ENCODE measurements at regions not wholly inside any gene's neighbourhood (a gene's known extent, or its start where the extent isn't known, plus 50 kb on each side); places are given as distances from the start of the nearest gene placed in this dataset.

GRCh38 chr2:12096788-12097449, 350.5 kb downstream of the LPIN1 start:
- H3K4me1 ChIP-seq (ENCODE audit: control insufficient read depth in 3 of 3, insufficient read depth in 3 of 3, low read length in 3 of 3), result no peaks in the 10 kb centered on the region

DNA sequence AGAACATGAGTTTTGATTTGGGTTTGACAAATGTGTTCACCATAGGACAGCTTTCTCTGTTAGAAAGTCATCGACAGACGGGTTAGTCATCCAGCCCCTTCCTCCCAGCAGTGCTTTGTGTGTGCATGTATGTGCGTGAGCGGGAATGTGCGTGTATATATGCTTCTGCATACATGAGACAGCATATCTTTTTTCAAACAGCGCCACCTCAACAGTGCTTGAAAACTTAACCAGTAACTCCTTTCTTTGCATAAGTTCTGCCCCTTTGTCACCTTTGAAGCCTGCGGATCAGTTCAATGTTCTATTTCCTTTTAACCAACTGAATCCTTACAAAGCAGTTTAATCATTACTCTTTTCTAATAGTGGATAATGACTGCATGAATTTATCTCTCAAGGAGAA, 351.4 kb downstream of the LPIN1 start:
- Histone ChIP-seq H3K4me1 (ENCODE audit: control insufficient read depth in 3 of 3, insufficient read depth in 3 of 3, low read length in 3 of 3) (no peaks in the 10 kb centered on the region), H3K9ac (ENCODE audit: low read depth in 1 of 3, low read length in 3 of 3) (no peak overlapping the region), H3K27me3 (ENCODE audit: control insufficient read depth in 3 of 3, insufficient read depth in 3 of 3, low read length in 3 of 3) (no peaks in the 10 kb centered on the region), H3K36me3 (ENCODE audit: control insufficient read depth in 3 of 3, insufficient read depth in 3 of 3, low read length in 3 of 3) (no peaks in the 10 kb centered on the region), H3K9me3 (ENCODE audit: control insufficient read depth in 3 of 3, low read length in 3 of 3) (no peaks in the 10 kb centered on the region), H3K27ac (ENCODE audit: low read depth, low read length) (no peak overlapping the region), H3K4me3 (ENCODE audit: low read length in 3 of 3) (no peak overlapping the region)

More at GRCh38 chr2:12096788-12097449, 350.5 kb downstream of the LPIN1 start:
- Histone ChIP-seq H3K4me3 (ENCODE audit: low read length in 3 of 3) (no peak overlapping the region), H3K27ac (ENCODE audit: low read depth, low read length) (no peak overlapping the region), H3K9me3 (ENCODE audit: control insufficient read depth in 3 of 3, low read length in 3 of 3) (no peaks in the 10 kb centered on the region), H3K9ac (ENCODE audit: low read depth in 1 of 3, low read length in 3 of 3) (no peak overlapping the region), H3K27me3 (ENCODE audit: control insufficient read depth in 3 of 3, insufficient read depth in 3 of 3, low read length in 3 of 3) (no peaks in the 10 kb centered on the region), H3K36me3 (ENCODE audit: control insufficient read depth in 3 of 3, insufficient read depth in 3 of 3, low read length in 3 of 3) (no peaks in the 10 kb centered on the region)

GRCh38 chr2:12099374-12099773, 352.9 kb downstream of the LPIN1 start:
- Histone ChIP-seq H3K36me3 (ENCODE audit: control insufficient read depth in 3 of 3, insufficient read depth in 3 of 3, low read length in 3 of 3) (no peaks in the 10 kb centered on the region), H3K27me3 (ENCODE audit: control insufficient read depth in 3 of 3, insufficient read depth in 3 of 3, low read length in 3 of 3) (no peaks in the 10 kb centered on the region), H3K4me3 (ENCODE audit: low read length in 3 of 3) (no peak overlapping the region), H3K27ac (ENCODE audit: low read depth, low read length) (no peak overlapping the region), H3K9me3 (ENCODE audit: control insufficient read depth in 3 of 3, low read length in 3 of 3) (no peaks in the 10 kb centered on the region), H3K9ac (ENCODE audit: low read depth in 1 of 3, low read length in 3 of 3) (no peak overlapping the region), H3K4me1 (ENCODE audit: control insufficient read depth in 3 of 3, insufficient read depth in 3 of 3, low read length in 3 of 3) (no peaks in the 10 kb centered on the region)

GRCh38 chr2:12102679-12103078, 356.2 kb downstream of the LPIN1 start:
- H3K27me3 ChIP-seq (ENCODE audit: control insufficient read depth in 3 of 3, insufficient read depth in 3 of 3, low read length in 3 of 3), result no peaks in the 10 kb centered on the region
- no peak overlapping the region for H3K27ac ChIP-seq (ENCODE audit: low read depth, low read length)
- no peak overlapping the region for H3K4me3 ChIP-seq (ENCODE audit: low read length in 3 of 3)
- no peak overlapping the region for H3K9ac ChIP-seq (ENCODE audit: low read depth in 1 of 3, low read length in 3 of 3)
- H3K36me3 ChIP-seq (ENCODE audit: control insufficient read depth in 3 of 3, insufficient read depth in 3 of 3, low read length in 3 of 3), result no peaks in the 10 kb centered on the region
- peaks cover 0 to 3% (median 0%) of the 10 kb centered on the region in 3 donors for H3K4me1 ChIP-seq (ENCODE audit: control insufficient read depth in 3 of 3, insufficient read depth in 3 of 3, low read length in 3 of 3)
- H3K9me3 ChIP-seq (ENCODE audit: control insufficient read depth in 3 of 3, low read length in 3 of 3), result no peaks in the 10 kb centered on the region

- H3K9me3 ChIP-seq (ENCODE audit: control insufficient read depth in 3 of 3, low read length in 3 of 3), result no peaks in the 10 kb centered on the region
- no peaks in the 10 kb centered on the region for H3K36me3 ChIP-seq (ENCODE audit: control insufficient read depth in 3 of 3, insufficient read depth in 3 of 3, low read length in 3 of 3)
These were observed 358.7 kb downstream of the LPIN1 start for GRCh38 chr2:12105180-12105579.

GRCh38 chr2:12106440-12107080, 360.1 kb downstream of the LPIN1 start:
- H3K36me3 ChIP-seq (ENCODE audit: control insufficient read depth in 3 of 3, insufficient read depth in 3 of 3, low read length in 3 of 3), result no peaks in the 10 kb centered on the region
- peaks cover 0 to 5% (median 3%) of the 10 kb centered on the region in 3 donors for H3K4me1 ChIP-seq (ENCODE audit: control insufficient read depth in 3 of 3, insufficient read depth in 3 of 3, low read length in 3 of 3)
- peaks cover 0 to 2% (median 0%) of the 10 kb centered on the region in 3 donors for H3K27me3 ChIP-seq (ENCODE audit: control insufficient read depth in 3 of 3, insufficient read depth in 3 of 3, low read length in 3 of 3)
- H3K9me3 ChIP-seq (ENCODE audit: control insufficient read depth in 3 of 3, low read length in 3 of 3), result no peaks in the 10 kb centered on the region
- H3K27ac ChIP-seq (ENCODE audit: low read depth, low read length), result no peak overlapping the region
- peak overlapping the region in 1 of 3 donors; percentile 6 for H3K4me3 ChIP-seq (ENCODE audit: low read length in 3 of 3)
- H3K9ac ChIP-seq (ENCODE audit: low read depth in 1 of 3, low read length in 3 of 3), result no peak overlapping the region

More at GRCh38 chr2:12105180-12105579, 358.7 kb downstream of the LPIN1 start:
- Histone ChIP-seq H3K27me3 (ENCODE audit: control insufficient read depth in 3 of 3, insufficient read depth in 3 of 3, low read length in 3 of 3) (peaks cover 0 to 2% (median 0%) of the 10 kb centered on the region in 3 donors), H3K9ac (ENCODE audit: low read depth in 1 of 3, low read length in 3 of 3) (no peak overlapping the region), H3K27ac (ENCODE audit: low read depth, low read length) (no peak overlapping the region), H3K4me3 (ENCODE audit: low read length in 3 of 3) (no peak overlapping the region), H3K4me1 (ENCODE audit: control insufficient read depth in 3 of 3, insufficient read depth in 3 of 3, low read length in 3 of 3) (peaks cover 0 to 5% (median 3%) of the 10 kb centered on the region in 3 donors)

- Histone ChIP-seq H3K9me3 (ENCODE audit: control insufficient read depth in 3 of 3, low read length in 3 of 3) (no peaks in the 10 kb centered on the region), H3K9ac (ENCODE audit: low read depth in 1 of 3, low read length in 3 of 3) (no peak overlapping the region), H3K27ac (ENCODE audit: low read depth, low read length) (no peak overlapping the region), H3K4me3 (ENCODE audit: low read length in 3 of 3) (no peak overlapping the region), H3K27me3 (ENCODE audit: control insufficient read depth in 3 of 3, insufficient read depth in 3 of 3, low read length in 3 of 3) (peaks cover 0 to 3% (median 2%) of the 10 kb centered on the region in 3 donors), H3K36me3 (ENCODE audit: control insufficient read depth in 3 of 3, insufficient read depth in 3 of 3, low read length in 3 of 3) (no peaks in the 10 kb centered on the region), H3K4me1 (ENCODE audit: control insufficient read depth in 3 of 3, insufficient read depth in 3 of 3, low read length in 3 of 3) (peaks cover 0 to 5% (median 3%) of the 10 kb centered on the region in 3 donors)
These were observed 360.9 kb downstream of the LPIN1 start for GRCh38 chr2:12107321-12107720.

DNA sequence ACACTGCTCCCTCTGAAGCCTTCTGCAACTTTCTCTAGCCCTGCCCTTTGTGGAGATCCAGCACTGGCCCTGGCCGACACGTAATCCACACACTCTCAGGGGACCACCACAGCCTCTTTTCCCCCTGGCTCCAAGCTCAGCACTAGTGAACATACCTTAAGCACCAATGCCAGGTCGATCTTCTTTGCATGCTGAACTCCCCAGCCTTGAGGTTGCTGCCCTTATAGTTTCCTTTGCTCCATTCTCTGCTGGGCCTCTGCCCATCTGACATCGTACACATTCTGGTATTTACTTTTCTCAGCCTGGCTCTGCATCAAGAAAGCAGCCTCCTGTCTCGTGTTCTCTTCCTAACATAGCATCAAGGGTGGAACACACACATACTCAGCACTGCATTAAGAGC, 361.5 kb downstream of the LPIN1 start:
- Histone ChIP-seq H3K4me3 (ENCODE audit: low read length in 3 of 3) (no peak overlapping the region), H3K9me3 (ENCODE audit: control insufficient read depth in 3 of 3, low read length in 3 of 3) (no peaks in the 10 kb centered on the region), H3K4me1 (ENCODE audit: control insufficient read depth in 3 of 3, insufficient read depth in 3 of 3, low read length in 3 of 3) (peaks cover 0 to 5% (median 3%) of the 10 kb centered on the region in 3 donors), H3K9ac (ENCODE audit: low read depth in 1 of 3, low read length in 3 of 3) (no peak overlapping the region), H3K27ac (ENCODE audit: low read depth, low read length) (no peak overlapping the region), H3K27me3 (ENCODE audit: control insufficient read depth in 3 of 3, insufficient read depth in 3 of 3, low read length in 3 of 3) (peaks cover 0 to 5% (median 2%) of the 10 kb centered on the region in 3 donors), H3K36me3 (ENCODE audit: control insufficient read depth in 3 of 3, insufficient read depth in 3 of 3, low read length in 3 of 3) (no peaks in the 10 kb centered on the region)

DNA sequence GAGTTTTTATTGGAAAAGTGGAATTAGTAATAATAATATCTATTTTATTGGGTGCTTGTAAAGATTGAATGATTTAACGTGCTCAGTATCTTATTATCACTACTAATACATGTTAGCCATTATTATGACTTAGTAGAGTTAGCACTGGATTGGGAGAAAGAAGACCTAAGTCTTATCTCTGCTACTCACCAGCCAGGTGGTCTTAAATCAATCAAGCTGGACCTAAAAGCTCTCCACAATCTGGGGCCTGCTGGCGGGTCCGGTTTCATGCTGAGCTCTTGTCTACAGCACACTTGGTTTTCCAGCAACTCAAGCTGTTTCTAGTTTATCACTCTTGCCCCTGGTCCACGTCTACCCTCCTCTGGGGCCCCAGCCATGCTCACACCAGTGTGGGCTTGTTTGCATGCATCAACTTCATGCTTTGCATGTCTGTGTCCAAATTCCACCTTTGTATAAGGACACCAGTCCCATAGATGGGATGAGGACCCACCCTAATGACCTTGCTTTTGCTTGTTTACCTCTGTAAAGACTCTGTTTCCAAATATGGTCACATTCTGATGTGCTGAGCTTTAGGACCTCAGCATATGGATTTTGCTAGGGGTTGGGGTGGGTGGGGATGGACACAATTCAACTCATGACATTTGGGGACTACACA, 363.1 kb downstream of the LPIN1 start:
- no peak overlapping the region for H3K27ac ChIP-seq (ENCODE audit: low read depth, low read length)

DNA sequence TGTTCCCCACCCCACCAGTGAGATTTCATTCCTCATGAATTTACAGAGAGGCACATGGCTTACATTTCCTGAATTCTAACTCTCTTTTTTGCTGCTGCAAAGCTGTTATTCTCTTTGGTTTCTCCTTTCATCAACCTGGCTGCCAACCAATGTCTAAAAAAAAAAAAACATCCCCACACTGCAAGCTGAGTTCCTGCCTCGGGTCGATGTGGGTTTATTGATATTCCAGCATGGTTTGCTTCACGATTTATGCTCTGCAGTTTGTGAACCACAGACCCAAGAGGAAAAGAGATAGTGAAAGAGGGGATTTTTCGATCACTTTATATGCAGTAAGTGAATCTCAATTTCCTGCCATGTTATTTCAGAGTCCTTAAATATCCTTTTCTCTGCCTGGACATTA, 363.6 kb downstream of the LPIN1 start:
- peaks cover 0 to 5% (median 3%) of the 10 kb centered on the region in 3 donors for H3K4me1 ChIP-seq (ENCODE audit: control insufficient read depth in 3 of 3, insufficient read depth in 3 of 3, low read length in 3 of 3)
- no peaks in the 10 kb centered on the region for H3K9me3 ChIP-seq (ENCODE audit: control insufficient read depth in 3 of 3, low read length in 3 of 3)
- no peak overlapping the region for H3K27ac ChIP-seq (ENCODE audit: low read depth, low read length)
- no peak overlapping the region for H3K4me3 ChIP-seq (ENCODE audit: low read length in 3 of 3)
- H3K27me3 ChIP-seq (ENCODE audit: control insufficient read depth in 3 of 3, insufficient read depth in 3 of 3, low read length in 3 of 3), result peaks cover 0 to 5% (median 2%) of the 10 kb centered on the region in 3 donors
- no peaks in the 10 kb centered on the region for H3K36me3 ChIP-seq (ENCODE audit: control insufficient read depth in 3 of 3, insufficient read depth in 3 of 3, low read length in 3 of 3)
- no peak overlapping the region for H3K9ac ChIP-seq (ENCODE audit: low read depth in 1 of 3, low read length in 3 of 3)

More for the DNA sequence above, 363.1 kb downstream of the LPIN1 start:
- peaks cover 0 to 5% (median 3%) of the 10 kb centered on the region in 3 donors for H3K4me1 ChIP-seq (ENCODE audit: control insufficient read depth in 3 of 3, insufficient read depth in 3 of 3, low read length in 3 of 3)
- no peaks in the 10 kb centered on the region for H3K36me3 ChIP-seq (ENCODE audit: control insufficient read depth in 3 of 3, insufficient read depth in 3 of 3, low read length in 3 of 3)
- no peak overlapping the region for H3K4me3 ChIP-seq (ENCODE audit: low read length in 3 of 3)
- H3K27me3 ChIP-seq (ENCODE audit: control insufficient read depth in 3 of 3, insufficient read depth in 3 of 3, low read length in 3 of 3), result peaks cover 0 to 5% (median 2%) of the 10 kb centered on the region in 3 donors
- H3K9ac ChIP-seq (ENCODE audit: low read depth in 1 of 3, low read length in 3 of 3), result no peak overlapping the region
- H3K9me3 ChIP-seq (ENCODE audit: control insufficient read depth in 3 of 3, low read length in 3 of 3), result no peaks in the 10 kb centered on the region

Data from skeletal muscle tissue (tissue), 3 donors.